Thyroid gland (tissue), 4 donors: ENCODE measurements at regions not wholly inside any gene's neighbourhood (a gene's known extent, or its start where the extent isn't known, plus 50 kb on each side); places are given as distances from the start of the nearest gene placed in this dataset.

Experiments used
- CTCF ChIP-seq, 6 experiments: fragments of 200-600 bp in 3 of 6; fragments of 450-650 bp in 3 of 6; sonication (generic) in 3 of 6; IDR thresholded peaks; one replicate each; pipeline ENCODE4 v1.5.1; 2016 to 2019; ENCODE audit warnings: antibody characterized with exemption in 6 of 6, mild to moderate bottlenecking in 2 of 6, inconsistent platforms in 1 of 6, moderate library complexity in 1 of 6
- POLR2A ChIP-seq, 2 donors: fragments of 450-650 bp; IDR thresholded peaks; one replicate each; pipeline ENCODE4 v1.6.1; 2017; ENCODE audit warnings: antibody characterized with exemption in 2 of 2, mild to moderate bottlenecking in 2 of 2, moderate library complexity in 1 of 2

GRCh38 chr2:31765078-31765945, 184.6 kb upstream of the SRD5A2 start:
- TF ChIP-seq CTCF (IDR thresholded peaks at IDR 0.05) (no peak), POLR2A (IDR thresholded peaks at IDR 0.05) (no peak)
